Osteocyte (in vitro differentiated cells): ENCODE measurements at regions not wholly inside any gene's neighbourhood (a gene's known extent, or its start where the extent isn't known, plus 50 kb on each side); places are given as distances from the start of the nearest gene placed in this dataset.
A peak's percentile ranks its signal among the peaks of the same experiment; 100 is the strongest.

Source experiments
- DNase-seq: peaks from one replicate; pipeline ENCODE4 v3.0.0; 2021; ENCODE audit warnings: mixed read lengths; ENCODE audit not compliant: unreplicated experiment; ENCODE audit errors: extremely low spot score
- H3K27ac Mint-ChIP-seq: one replicate; pipeline ENCODE4 v1.8.0; 2021; ENCODE audit warnings: mild to moderate bottlenecking, mixed read lengths; ENCODE audit not compliant: unreplicated experiment
- H3K27me3 Mint-ChIP-seq: one replicate; pipeline ENCODE4 v1.8.0; 2021; ENCODE audit warnings: mixed read lengths; ENCODE audit not compliant: unreplicated experiment
- H3K36me3 Mint-ChIP-seq: one replicate; pipeline ENCODE4 v1.8.0; 2021; ENCODE audit warnings: mixed read lengths; ENCODE audit not compliant: unreplicated experiment
- H3K4me1 Mint-ChIP-seq: one replicate; pipeline ENCODE4 v1.8.0; 2021; ENCODE audit warnings: mixed read lengths; ENCODE audit not compliant: unreplicated experiment
- H3K4me3 Mint-ChIP-seq: one replicate; pipeline ENCODE4 v1.8.0; 2021; ENCODE audit warnings: mild to moderate bottlenecking, moderate library complexity, mixed read lengths; ENCODE audit not compliant: unreplicated experiment
- H3K9me3 Mint-ChIP-seq: one replicate; pipeline ENCODE4 v1.8.0; 2021; ENCODE audit warnings: mixed read lengths; ENCODE audit not compliant: unreplicated experiment
- CTCF ChIP-seq: fragments of 200-600 bp; sonication (generic); IDR thresholded peaks from 2 replicates; pipeline ENCODE4 v1.5.0; 2021; ENCODE audit warnings: antibody characterized with exemption, mild to moderate bottlenecking, moderate library complexity

DNA sequence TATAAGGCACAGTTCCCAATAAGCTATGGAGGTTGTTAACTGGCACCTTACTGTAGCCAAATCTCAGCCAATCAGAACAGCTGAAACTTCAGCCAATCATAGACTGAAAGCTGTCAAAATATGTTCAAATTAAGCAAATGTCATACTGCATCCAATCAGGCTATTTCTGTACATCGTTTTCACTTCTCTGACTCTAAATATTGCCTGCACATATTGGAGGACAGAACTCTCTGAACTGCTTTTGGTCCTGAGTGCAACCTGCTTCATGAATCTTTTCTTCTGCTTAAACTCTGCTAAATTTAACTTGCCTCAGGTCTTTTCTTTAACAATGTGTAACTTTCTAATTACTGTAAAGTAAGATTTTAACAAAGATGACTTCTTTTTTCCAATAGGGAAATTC lies 1198.9 kb upstream of the PCDH7 start:
- no peak for TF ChIP-seq CTCF

GRCh38 chr4:29536745-29537144 lies 1183.4 kb upstream of the PCDH7 start:
- Mint-ChIP-seq H3K9me3 (no peaks in the 10 kb centered on the region), H3K27me3 (no peaks in the 10 kb centered on the region), H3K36me3 (no peaks in the 10 kb centered on the region), H3K4me1 (peaks cover 2% of the 10 kb centered on the region), H3K27ac (no peak overlapping the region), H3K4me3 (no peak overlapping the region)
- no peak for TF ChIP-seq CTCF
- DNase-seq: no peak

More for the DNA sequence above, 1198.9 kb upstream of the PCDH7 start:
- DNase-seq: no peak
- Mint-ChIP-seq H3K36me3 (no peaks in the 10 kb centered on the region), H3K4me3 (no peak overlapping the region), H3K27me3 (peaks cover 7% of the 10 kb centered on the region), H3K4me1 (no peaks in the 10 kb centered on the region), H3K27ac (no peak overlapping the region), H3K9me3 (no peaks in the 10 kb centered on the region)

GRCh38 chr4:29538889-29539646 lies 1181.1 kb upstream of the PCDH7 start:
- no peaks in the 10 kb centered on the region for H3K27me3 Mint-ChIP-seq
- H3K9me3 Mint-ChIP-seq: no peaks in the 10 kb centered on the region
- no peaks in the 10 kb centered on the region for H3K36me3 Mint-ChIP-seq
- TF ChIP-seq CTCF: no peak
- DNase-seq: no peak
- peaks cover 2% of the 10 kb centered on the region for H3K4me1 Mint-ChIP-seq
- no peak overlapping the region for H3K4me3 Mint-ChIP-seq
- H3K27ac Mint-ChIP-seq: no peak overlapping the region

GRCh38 chr4:29540439-29541102 lies 1179.6 kb upstream of the PCDH7 start:
- no peaks in the 10 kb centered on the region for H3K9me3 Mint-ChIP-seq
- TF ChIP-seq CTCF: no peak
- no peak overlapping the region for H3K4me3 Mint-ChIP-seq
- peak overlapping the region; percentile 40 for H3K27ac Mint-ChIP-seq
- H3K4me1 Mint-ChIP-seq: peaks cover 2% of the 10 kb centered on the region
- DNase-seq: no peak
- no peaks in the 10 kb centered on the region for H3K36me3 Mint-ChIP-seq
- H3K27me3 Mint-ChIP-seq: no peaks in the 10 kb centered on the region

- H3K27me3 Mint-ChIP-seq: no peaks in the 10 kb centered on the region
- no peaks in the 10 kb centered on the region for H3K9me3 Mint-ChIP-seq
- no peaks in the 10 kb centered on the region for H3K36me3 Mint-ChIP-seq
- peaks cover 2% of the 10 kb centered on the region for H3K4me1 Mint-ChIP-seq
- H3K27ac Mint-ChIP-seq: no peak overlapping the region
- H3K4me3 Mint-ChIP-seq: no peak overlapping the region
- TF ChIP-seq CTCF: no peak
- DNase-seq: no peak
Observed at GRCh38 chr4:29541757-29542156, 1178.4 kb upstream of the PCDH7 start.
